ENCODE measurements at regions not wholly inside any gene's neighbourhood (a gene's known extent, or its start where the extent isn't known, plus 50 kb on each side); places are given as distances from the start of the nearest gene placed in this dataset.

- no peak for ATAC-seq
- intact Hi-C loops (cut with DNase I): no loop called here
Measured at GRCh38 chr9:73889023-73889422, 608.1 kb upstream of the RORB start.

GRCh38 chr9:73890685-73891277 lies 606.4 kb upstream of the RORB start:
- Histone ChIP-seq H3K27me3 (no peaks in the 10 kb centered on the region), H3K4me1 (no peaks in the 10 kb centered on the region), H3K36me3 (no peaks in the 10 kb centered on the region), H3K9me3 (no peaks in the 10 kb centered on the region), H3K27ac (no peak overlapping the region), H3K4me3 (no peak overlapping the region)
- ATAC-seq (no peak), DNase-seq (no peak)
- TF ChIP-seq CTCF (IDR thresholded peaks at IDR 0.05): no peak
- intact Hi-C loops (cut with DNase I): no loop called here

More at GRCh38 chr9:73889023-73889422, 608.1 kb upstream of the RORB start:
- no peak overlapping the region for H3K4me3 ChIP-seq
- no peak overlapping the region for H3K27ac ChIP-seq
- H3K9me3 ChIP-seq: peaks cover 0 to 3% of the 10 kb centered on the region in 2 donors
- H3K4me1 ChIP-seq: no peaks in the 10 kb centered on the region
- TF ChIP-seq CTCF (IDR thresholded peaks at IDR 0.05): no peak
- H3K36me3 ChIP-seq: no peaks in the 10 kb centered on the region
- no peaks in the 10 kb centered on the region for H3K27me3 ChIP-seq
- DNase-seq: no peak

GRCh38 chr9:73892335-73892734 lies 604.8 kb upstream of the RORB start:
- intact Hi-C loops (cut with DNase I): no loop called here
- no peak overlapping the region for H3K27ac ChIP-seq
- DNase-seq (no peak), ATAC-seq (no peak)
- no peaks in the 10 kb centered on the region for H3K9me3 ChIP-seq
- H3K27me3 ChIP-seq: no peaks in the 10 kb centered on the region
- H3K36me3 ChIP-seq: no peaks in the 10 kb centered on the region
- H3K4me1 ChIP-seq: no peaks in the 10 kb centered on the region
- no peak overlapping the region for H3K4me3 ChIP-seq
- no peak for TF ChIP-seq CTCF (IDR thresholded peaks at IDR 0.05)

GRCh38 chr9:73893230-73893629 lies 603.9 kb upstream of the RORB start:
- DNase-seq (no peak), ATAC-seq (no peak)
- no peaks in the 10 kb centered on the region for H3K9me3 ChIP-seq
- H3K4me1 ChIP-seq: no peaks in the 10 kb centered on the region
- no peak for TF ChIP-seq CTCF (IDR thresholded peaks at IDR 0.05)
- no peaks in the 10 kb centered on the region for H3K27me3 ChIP-seq
- no peaks in the 10 kb centered on the region for H3K36me3 ChIP-seq
- H3K4me3 ChIP-seq: no peak overlapping the region
- H3K27ac ChIP-seq: no peak overlapping the region
- intact Hi-C loops (cut with DNase I): no loop called here

GRCh38 chr9:73896061-73896460 lies 601.1 kb upstream of the RORB start:
- DNase-seq: no peak
- no peaks in the 10 kb centered on the region for H3K36me3 ChIP-seq
- H3K27me3 ChIP-seq: no peaks in the 10 kb centered on the region
- no peaks in the 10 kb centered on the region for H3K4me1 ChIP-seq
- no peak for ATAC-seq
- no peak for TF ChIP-seq CTCF (IDR thresholded peaks at IDR 0.05)
- intact Hi-C loops (cut with DNase I): no loop called here
- no peaks in the 10 kb centered on the region for H3K9me3 ChIP-seq
- H3K27ac ChIP-seq: no peak overlapping the region
- H3K4me3 ChIP-seq: no peak overlapping the region

Data from left lung (tissue), 4 donors.